Left cardiac atrium (tissue), 4 donors: ENCODE measurements at regions not wholly inside any gene's neighbourhood (a gene's known extent, or its start where the extent isn't known, plus 50 kb on each side); places are given as distances from the start of the nearest gene placed in this dataset.
"Not testable (repeated sequence)": the region's sequence is repeated elsewhere in the genome, so short reads cannot be mapped to it uniquely, and the experiment has no call there.

Experiments
- ATAC-seq, 2 donors: fragments of 200-7000 bp; cut with Tn5 transposase; one replicate each; pipeline ENCODE4 v1.9.1; 2020; ENCODE audit warnings: mild to moderate bottlenecking in 2 of 2, moderate library complexity in 2 of 2
- DNase-seq: peaks from one replicate; pipeline ENCODE4 v3.0.0-alpha.2; 2020
- intact Hi-C, 2 donors: fragments of 100-400 bp; cut with DNase I; formaldehyde crosslinking; loops; one replicate each; pipeline versions ENCODE4 v1.14.1 to v1.15.1; 2022 to 2023
- donor health status: DM: no; HTN: yes; CAD: no.
- donor health status: DM: no; HTN: yes; CAD: no; lungs with severe emphysema.
- donor health status: DM: yes; HTN: yes; CAD: no.
- donor health status: Dilated cardiomyopathy.

DNA sequence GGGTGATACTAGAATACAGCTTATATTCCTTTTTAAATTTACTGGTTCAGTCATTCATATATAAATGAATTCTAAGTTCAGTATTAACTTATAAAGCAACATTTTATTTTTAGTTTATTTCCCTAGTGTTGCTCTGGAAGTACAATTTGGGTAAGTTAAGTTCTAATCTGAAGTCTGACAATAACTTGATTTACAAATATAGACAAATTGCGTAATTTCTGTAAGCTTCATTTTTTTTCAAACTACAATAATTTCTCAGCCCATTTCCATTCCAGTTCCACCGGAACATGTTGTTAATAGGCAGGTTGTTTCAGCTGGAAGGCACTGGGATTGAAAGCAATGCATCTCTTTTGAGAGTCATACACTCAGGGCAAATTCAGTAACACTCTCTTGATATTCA, 2000.7 kb downstream of the OLFM4 start:
- intact Hi-C loops: no loop called here
- ATAC-seq (no peak), DNase-seq (no peak)

DNA sequence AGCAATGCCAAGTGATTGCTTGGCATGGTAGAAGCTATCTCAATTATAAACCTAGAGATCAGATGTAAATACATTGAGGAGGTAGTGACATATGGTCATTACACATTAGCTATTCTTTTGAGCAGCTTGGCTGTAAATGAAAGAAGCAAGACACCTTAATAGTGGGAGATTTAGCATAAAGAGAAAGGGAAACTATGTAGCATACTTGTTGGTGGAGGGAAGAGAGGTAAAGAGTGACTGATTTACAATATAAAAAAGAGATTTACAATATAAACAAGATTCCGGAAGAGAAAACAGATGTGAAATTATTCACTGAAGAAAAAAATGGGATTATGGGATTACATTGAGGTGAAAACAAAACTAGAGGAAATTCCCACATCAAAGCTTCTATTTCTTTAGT, 2009.6 kb downstream of the OLFM4 start:
- intact Hi-C loops: no loop called here
- ATAC-seq (no peak), DNase-seq (no peak)

DNA sequence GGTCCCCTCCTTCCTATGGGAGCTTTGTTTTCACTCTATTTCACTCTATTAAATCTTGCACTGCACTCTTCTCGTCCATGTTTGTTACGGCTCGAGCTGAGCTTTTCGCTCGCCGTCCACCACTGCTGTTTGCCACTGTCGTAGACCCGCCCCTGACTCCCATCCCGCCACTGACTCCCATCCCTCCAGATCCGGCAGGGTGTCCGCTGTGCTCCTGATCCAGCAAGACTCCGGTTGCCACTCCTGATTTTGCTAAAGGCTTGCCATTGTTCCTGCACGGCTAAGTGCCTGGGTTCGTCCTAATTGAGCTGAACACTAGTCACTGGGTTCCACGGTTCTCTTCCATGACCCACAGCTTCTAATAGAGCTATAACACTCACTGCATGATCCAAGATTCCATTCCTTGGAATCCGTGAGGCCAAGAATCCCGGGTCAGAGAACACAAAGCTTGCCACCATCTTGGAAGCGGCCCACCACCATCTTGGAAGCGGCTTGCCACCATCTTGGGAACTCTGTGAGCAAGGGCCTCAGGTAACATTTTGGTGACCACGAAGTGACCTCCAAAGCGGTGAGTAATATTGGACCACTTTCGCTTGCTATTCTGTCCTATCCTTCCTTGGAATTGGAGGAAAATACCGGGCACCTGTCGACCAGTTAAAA, 2025.4 kb downstream of the OLFM4 start:
- DNase-seq, intact Hi-C loops, ATAC-seq: not testable (repeated sequence)

DNA sequence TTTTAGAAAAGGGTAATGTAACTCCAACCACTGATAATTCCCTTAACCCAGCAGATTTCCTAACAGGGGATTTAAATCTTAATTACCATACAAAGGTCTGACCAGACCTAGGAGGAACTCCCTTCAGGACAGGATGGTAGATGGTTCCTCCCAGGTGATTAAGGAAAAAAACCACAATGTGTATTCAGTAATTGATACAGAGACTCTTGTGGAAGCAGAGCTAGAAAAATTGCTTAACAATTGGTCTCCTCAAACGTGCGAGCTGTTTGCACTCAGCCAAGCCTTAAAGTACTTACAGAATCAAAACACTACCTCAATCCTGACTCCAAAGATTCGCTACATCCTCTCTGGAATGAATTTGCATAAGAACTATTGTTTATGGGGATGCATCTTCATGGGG, 2027.1 kb downstream of the OLFM4 start:
- ATAC-seq, DNase-seq, intact Hi-C loops: not testable (repeated sequence)

DNA sequence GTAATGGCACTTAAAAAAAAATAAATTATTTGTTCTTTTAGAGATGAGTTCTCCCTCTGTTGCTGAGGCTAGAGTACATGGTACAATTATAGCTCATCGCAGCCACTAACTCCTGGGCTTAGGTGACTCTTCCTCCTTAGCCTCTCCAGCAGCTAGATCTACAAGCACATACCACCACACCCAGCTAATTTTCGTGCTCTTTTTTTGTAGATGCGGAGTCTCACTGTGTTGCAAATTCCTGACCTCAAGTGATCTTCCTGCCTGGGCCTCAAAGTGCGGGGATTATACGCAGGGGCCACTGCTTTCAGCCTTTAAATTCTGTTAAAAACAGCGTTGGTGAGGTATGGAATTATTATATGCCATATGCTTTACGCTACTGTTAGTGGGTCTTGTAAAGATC, 2034.0 kb downstream of the OLFM4 start:
- intact Hi-C loops: no loop called here

DNA sequence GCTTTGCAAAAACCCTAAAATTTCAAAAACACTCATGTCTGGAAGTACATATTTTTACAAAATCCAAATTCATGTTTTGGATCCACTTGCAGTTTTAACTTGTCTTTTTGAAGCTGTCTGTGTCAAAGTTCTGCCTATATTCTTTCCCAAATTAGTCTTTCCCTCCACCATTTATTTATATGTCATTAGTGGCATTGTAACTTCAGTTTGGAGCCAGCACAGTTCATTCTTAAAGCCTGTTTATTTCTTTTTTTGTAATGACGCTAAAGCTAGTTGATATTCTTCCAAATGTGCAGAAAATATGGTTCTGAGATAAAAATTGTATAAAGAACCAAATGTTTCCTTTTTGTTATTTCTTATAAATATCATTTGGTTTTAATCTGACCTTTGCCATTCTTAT, 2039.3 kb downstream of the OLFM4 start:
- intact Hi-C loops: no loop called here
- ATAC-seq (no peak), DNase-seq (no peak)

More for the DNA sequence above, 2034.0 kb downstream of the OLFM4 start:
- no peak for DNase-seq
- ATAC-seq: no peak

DNA sequence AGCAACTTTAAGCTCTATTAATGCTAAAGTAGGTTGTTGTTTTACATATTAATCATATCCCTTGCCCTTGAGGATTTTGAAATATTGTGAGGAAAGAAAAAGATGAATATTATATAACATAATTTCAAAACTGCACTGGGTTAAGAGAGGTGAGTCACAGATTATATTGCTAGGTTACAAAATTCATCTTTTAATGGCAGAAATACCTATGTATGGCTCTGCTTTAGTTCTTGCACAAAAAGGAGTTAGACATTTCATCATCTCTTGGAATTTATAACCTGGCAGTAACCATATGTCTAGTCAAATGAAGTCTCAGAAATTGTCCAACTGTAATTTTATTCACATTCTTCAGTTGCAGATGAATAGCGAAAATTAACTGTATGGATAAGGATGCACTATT, 2041.1 kb downstream of the OLFM4 start:
- intact Hi-C loops: no loop called here
- ATAC-seq (no peak), DNase-seq (no peak)

DNA sequence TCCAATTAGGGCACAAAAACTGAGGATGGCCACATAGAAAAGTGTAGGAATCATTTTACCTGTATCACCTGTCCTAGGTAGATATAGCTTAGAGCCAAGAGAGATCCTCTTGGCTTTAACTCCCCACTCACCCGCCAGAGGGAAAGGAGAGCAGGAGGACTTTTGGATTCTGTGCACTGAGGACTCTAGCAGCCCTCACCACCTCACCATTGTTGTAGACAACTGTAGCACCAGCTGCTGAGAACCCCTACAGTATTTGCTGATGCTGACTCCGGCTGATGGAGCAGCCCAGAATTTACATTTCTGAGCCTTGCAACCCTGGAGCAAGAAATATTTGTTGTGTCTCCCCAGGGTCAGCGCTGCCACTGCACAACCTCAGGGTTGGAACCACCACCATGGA, 2044.4 kb downstream of the OLFM4 start:
- no peak for DNase-seq
- intact Hi-C loops: no loop called here
- no peak for ATAC-seq

DNA sequence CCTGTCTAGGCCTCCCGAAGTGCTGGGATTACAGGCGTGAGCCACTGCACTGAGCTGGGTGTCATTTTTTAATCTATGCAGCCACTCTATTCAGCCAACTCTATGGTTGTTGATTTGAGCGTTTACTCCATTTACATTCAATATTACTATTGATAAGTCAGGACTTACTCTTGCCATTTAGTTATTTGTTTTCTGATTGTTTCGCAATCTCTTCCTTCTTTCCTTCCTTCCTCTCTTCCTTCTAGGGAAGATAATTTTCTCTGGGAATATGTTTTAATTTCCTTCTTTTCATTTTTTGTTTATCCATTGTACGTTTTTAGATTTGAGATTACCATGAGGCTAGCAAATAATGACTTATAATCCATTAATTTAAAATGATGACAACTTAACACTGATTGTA, 2056.0 kb downstream of the OLFM4 start:
- intact Hi-C loops: no loop called here

DNA sequence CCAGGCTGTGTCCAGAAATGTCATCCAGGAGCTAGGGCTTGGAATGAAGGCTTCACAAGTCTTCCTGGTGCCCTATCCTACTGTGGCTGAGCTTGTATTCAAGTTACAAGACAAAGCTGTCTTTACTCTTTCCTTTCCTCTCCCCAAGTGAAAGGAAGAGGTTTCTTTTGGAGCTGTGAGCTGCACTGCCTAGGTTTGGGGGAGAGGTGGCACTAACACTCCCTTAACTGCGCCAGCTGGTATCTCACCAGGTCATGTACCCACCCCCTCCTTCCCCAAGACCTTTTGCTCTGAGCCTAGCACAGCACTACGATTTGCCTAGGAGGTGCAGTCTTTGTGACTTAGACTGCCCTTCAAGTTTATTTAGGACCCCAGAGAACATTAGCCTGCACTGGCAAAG, 2053.6 kb upstream of the PRR20A start:
- intact Hi-C loops: no loop called here
- ATAC-seq (no peak), DNase-seq (no peak)

More for the DNA sequence above, 2056.0 kb downstream of the OLFM4 start:
- ATAC-seq (no peak), DNase-seq (no peak)

DNA sequence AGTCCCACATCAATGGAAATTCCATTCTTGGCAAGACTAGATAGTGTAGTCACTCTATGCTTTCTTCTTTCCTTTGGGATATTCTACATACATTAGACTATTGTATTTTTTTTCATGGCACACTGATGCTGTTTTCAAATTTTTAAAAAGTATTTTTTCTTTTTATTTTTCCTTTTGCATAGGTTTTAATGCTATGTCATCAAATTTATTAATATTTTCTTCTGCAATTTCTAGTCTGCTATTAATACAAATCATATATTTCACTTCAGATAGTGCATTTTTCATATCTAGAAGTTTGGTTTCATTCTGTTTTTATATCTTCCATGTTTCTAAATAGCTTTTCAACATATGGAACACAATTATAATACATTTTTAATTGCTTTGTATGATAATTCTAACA, 2050.1 kb upstream of the PRR20A start:
- intact Hi-C loops: no loop called here

DNA sequence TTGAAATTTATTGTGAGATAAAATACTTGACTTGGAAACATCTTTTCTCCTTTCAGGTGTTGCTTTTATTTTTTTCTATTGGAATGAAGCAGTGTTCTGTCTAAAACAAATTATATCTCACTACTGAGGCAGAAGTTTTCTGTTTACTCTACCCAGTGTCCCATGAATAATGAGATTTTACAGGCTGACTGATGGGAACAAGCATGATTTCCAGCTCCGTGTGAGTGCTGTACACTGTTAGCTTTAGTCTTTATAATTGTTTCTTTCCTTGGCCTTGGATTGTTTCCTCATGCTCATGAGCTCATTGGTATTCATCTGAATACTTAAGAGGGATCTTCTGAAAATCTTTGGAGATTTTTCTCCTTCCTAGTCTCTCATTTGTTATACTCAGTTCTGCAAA, 2049.5 kb upstream of the PRR20A start:
- ATAC-seq (no peak), DNase-seq (no peak)
- intact Hi-C loops: no loop called here

More for the DNA sequence above, 2050.1 kb upstream of the PRR20A start:
- DNase-seq (no peak), ATAC-seq (no peak)

DNA sequence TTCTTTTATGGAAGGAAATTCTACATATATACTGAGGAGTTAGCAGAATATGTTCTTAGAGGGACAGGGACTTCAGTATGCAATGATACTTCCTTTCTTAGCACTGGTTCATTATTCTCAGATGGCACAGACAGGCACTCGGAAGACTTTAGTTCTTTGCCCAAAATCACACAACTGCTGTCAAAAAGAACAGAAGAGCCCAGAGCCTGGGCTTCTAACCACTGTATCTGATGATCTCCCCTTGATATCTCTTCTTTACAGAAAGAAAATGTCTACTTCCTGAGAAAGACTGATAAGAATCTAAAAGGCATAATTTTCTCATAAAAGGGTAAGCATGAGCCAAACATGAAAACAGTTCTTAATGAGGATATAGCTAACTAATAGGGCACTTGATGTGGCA, 2034.2 kb upstream of the PRR20A start:
- ATAC-seq (no peak), DNase-seq (no peak)
- intact Hi-C loops: no loop called here

DNA sequence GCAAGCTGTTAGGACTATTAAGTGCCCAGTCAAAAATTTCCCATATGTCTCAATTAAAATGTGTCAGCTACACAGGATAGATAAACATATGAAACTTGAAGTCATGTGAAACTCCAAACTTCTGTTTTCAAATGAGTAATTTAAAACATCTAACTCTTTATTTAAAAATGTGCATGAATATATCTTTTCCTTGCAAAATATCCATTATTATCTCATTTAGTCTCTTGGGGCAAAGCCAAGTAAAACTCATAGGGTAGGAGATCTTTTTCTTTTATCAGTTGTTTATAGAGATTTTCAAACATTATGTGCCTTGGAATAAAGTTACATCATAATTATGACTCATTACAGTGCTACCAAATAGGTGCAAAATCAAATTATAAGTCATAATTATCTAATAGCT, 2020.1 kb upstream of the PRR20A start:
- intact Hi-C loops: no loop called here
- ATAC-seq (peak in 1 of 2 donors; percentile 33), DNase-seq (no peak)

DNA sequence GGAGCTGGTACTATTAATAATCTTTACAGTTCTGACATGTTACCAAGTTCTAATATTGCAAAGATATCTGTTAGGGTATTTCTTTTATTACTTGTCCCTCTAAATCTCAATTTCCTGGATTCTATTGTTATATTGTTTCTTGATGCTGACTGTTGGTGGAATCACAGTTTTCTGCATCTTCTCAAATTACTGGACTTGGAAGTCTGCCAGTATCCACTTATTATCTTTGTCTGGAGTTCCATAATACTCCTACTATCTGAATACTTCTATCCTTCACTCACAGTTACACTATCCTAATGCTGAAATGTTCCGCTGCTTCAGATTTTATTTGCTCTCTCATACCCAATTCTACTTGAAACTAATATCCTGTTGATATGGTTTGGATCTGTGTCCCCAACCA, 1985.7 kb upstream of the PRR20A start:
- ATAC-seq (no peak), DNase-seq (no peak)
- intact Hi-C loops: no loop called here

DNA sequence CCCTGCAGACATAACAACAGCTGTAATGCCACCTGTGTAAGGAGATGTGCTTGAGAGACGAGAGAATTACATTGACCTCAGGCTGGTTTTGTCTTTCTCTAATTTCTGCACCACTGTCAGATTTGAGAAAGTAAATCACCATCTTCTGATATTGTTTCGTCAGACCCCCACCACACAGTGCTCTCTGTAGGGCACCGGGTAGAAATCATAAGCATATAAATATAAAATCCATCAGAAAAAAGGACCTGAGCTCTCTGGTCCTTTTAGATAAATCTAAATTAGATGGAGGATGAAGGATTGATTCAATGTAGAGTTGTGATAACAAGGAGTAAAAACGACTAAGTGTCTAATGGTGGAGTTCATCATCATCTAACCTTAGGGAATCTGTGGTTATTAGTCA, 1981.0 kb upstream of the PRR20A start:
- intact Hi-C loops: no loop called here
- ATAC-seq: no peak

DNA sequence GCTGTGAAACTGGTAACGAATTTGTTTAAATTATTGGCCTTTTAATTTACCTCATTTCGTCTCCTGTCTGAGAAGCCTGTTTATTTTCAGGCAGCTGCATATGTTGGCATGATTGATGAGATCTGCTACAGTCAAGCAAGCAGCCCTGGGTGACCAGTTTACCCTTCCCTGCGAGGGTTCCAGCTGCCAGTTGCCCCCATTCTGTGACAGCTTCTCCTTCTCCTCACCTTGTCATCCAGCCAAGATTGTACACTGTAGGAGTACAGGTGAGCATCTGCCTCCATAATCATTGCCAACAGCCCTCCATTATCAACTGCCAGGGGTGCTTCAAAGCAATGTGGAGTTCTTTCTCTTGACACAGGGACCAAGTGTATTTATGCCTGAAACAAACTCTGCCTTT, 1979.9 kb upstream of the PRR20A start:
- ATAC-seq: no peak
- DNase-seq: no peak
- intact Hi-C loops: no loop called here

More for the DNA sequence above, 1981.0 kb upstream of the PRR20A start:
- no peak for DNase-seq

DNA sequence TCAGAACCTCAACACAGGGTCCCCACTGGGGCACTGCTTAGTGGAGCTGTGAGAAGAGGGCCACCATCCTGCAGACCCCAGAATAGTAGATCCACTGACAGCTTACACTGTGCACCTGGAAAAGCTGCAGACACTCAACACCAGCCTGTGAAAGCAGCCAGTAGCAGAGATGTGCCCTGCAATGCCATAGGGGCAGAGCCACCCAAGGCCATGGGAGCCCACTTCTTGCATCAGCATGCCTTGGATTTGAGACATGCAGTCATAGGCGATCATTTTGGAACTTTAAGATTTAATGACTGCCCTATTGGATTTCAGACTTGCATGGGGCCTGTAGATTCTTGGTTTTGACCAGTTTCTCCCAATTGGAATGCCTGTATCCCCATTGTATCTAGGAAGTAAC, 1962.1 kb upstream of the PRR20A start:
- ATAC-seq, DNase-seq, intact Hi-C loops: not testable (repeated sequence)

DNA sequence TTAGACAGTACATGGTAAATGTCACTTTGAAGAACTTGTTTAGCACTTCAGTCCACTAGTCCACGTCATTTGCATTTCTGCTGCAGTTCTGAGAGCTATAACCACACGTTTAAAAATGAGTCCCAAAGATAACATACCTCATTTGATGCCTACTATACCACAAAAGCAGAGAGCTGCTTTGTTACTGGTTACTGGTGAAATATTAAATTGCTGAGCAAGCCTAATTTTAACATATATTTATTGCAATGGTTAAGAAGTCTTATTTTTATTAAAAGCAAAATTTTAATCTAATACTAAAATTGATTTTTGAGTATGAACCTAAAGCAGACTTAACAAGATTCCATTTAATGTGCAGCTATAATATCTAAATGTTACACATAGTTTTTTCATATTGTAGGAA, 1949.7 kb upstream of the PRR20A start:
- no peak for DNase-seq
- intact Hi-C loops: no loop called here
- ATAC-seq: no peak

DNA sequence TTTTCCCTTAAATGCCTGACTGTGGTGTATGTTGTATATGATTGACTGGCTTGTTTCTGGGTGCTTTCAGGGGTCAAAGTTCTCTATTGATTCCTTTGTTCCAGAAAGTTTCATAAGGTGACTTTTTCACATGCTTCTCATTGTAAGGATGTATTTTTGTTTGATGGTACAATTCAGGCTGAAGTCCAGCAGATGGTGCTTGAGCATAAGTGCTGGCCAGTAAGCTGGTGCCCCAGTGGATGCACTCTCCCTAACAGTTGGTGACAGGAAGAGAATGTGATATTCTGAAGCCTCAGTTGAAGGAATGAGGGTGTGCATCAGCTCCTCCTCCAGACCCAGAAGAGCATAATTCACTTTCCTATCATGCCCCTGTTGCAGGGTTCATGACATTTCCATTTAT, 1941.6 kb upstream of the PRR20A start:
- intact Hi-C loops: no loop called here
- no peak for ATAC-seq
- no peak for DNase-seq

DNA sequence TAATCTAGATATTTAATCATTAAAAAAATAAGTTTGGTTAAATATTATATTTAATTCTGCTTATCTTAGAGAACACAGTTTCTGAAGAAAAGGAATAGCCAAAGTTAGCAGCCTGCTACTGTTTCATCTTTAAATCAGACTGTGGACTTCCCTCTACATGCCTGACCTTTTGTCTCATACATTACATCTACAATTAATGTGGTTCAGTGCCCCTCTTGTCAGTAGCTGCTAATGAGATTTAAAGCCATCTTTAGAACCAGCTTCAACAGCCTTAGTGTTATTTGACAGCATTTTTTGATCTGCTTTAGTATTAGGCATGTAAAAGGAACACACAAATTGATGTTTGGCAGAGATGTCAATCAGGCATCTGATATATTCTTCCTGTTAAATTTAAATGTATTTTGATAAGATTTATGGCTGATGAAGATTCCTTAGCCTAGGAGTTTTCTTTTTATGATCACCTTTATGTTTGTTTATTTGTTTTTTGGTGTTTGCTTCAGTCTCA, 1925.8 kb upstream of the PRR20A start:
- ATAC-seq: no peak

DNA sequence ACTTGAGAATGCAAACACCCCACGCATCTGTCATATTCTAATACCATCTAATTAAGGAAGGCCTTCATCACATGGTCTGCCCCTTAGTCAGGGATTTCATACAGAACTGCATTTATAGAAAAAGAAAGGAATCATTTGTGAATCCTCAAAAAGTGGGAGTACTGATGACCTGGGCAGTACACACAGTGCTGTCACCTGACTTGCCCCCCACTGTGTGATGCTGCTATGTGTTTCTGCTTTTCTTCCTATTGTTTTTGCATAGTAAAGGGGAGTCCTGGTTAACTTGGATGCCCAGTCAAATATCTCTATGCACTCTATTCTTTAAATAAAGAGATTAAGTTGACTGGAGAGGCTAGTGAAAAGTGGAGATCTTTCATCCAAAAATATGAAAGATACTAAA, 1921.2 kb upstream of the PRR20A start:
- no peak for DNase-seq
- intact Hi-C loops: no loop called here
- no peak for ATAC-seq

More for the DNA sequence above, 1925.8 kb upstream of the PRR20A start:
- intact Hi-C loops: no loop called here
- DNase-seq: no peak
